ENCODE measurements at regions not wholly inside any gene's neighbourhood (a gene's known extent, or its start where the extent isn't known, plus 50 kb on each side); places are given as distances from the start of the nearest gene placed in this dataset.
"Not testable (repeated sequence)": the region's sequence is repeated elsewhere in the genome, so short reads cannot be mapped to it uniquely, and the experiment has no call there.

GRCh38 chr18:35905436-35905835, 67.0 kb upstream of the RMP24 start:
- Histone ChIP-seq H3K36me3 (ENCODE audit: control insufficient read depth in 2 of 2, insufficient read depth in 1 of 2, low read length in 2 of 2) (no peaks in the 10 kb centered on the region), H3K4me1 (ENCODE audit: control insufficient read depth, insufficient read depth, low read length) (no peaks in the 10 kb centered on the region), H3K4me3 (ENCODE audit: low read depth, low read length) (no peak overlapping the region), H3K27ac (ENCODE audit: extremely low read depth, low read depth, low read length) (no peak overlapping the region), H3K9me3 (ENCODE audit: control insufficient read depth, insufficient read depth, low read depth, low read length) (no peaks in the 10 kb centered on the region)
- no peak for TF ChIP-seq PATZ1 (tag by site-specific recombination; IDR thresholded peaks at IDR 0.05)
- no peak for TF ChIP-seq SETDB1 (IDR thresholded peaks at IDR 0.05; ENCODE audit: insufficient read length, low read length)
- TF ChIP-seq ZNF610 (tag by site-specific recombination; IDR thresholded peaks at IDR 0.05; ENCODE audit: borderline replicate concordance) = no peak
- TF ChIP-seq REPIN1 (tag by site-specific recombination; IDR thresholded peaks at IDR 0.05; ENCODE audit: low read depth) = no peak
- no peak for TF ChIP-seq ZNF548 (tag by site-specific recombination; IDR thresholded peaks at IDR 0.05)
- no peak for TF ChIP-seq ZNF114 (tag by site-specific recombination; IDR thresholded peaks at IDR 0.05)
- no peak for TF ChIP-seq HOXC10 (CRISPR knock-in tag; IDR thresholded peaks at IDR 0.05)
- TF ChIP-seq MZF1 (tag by site-specific recombination; IDR thresholded peaks at IDR 0.05; ENCODE audit: borderline replicate concordance) = no peak
- no peak for TF ChIP-seq SP3 (tag by site-specific recombination; IDR thresholded peaks at IDR 0.05)
- TF ChIP-seq TCF7L2 (IDR thresholded peaks at IDR 0.05; ENCODE audit: borderline replicate concordance, low read depth, low read length) = no peak
- TF ChIP-seq ZNF266 (tag by site-specific recombination; IDR thresholded peaks at IDR 0.05; ENCODE audit: low read depth) = no peak
- TF ChIP-seq HIC1 (tag by site-specific recombination; IDR thresholded peaks at IDR 0.05) = no peak
- TF ChIP-seq ZNF391 (tag by site-specific recombination; IDR thresholded peaks at IDR 0.05; ENCODE audit: borderline replicate concordance, low read depth) = no peak
- no peak for TF ChIP-seq BCL11A (tag by site-specific recombination; IDR thresholded peaks at IDR 0.05; ENCODE audit: low read depth)
- no peak for TF ChIP-seq ZXDB (tag by site-specific recombination; IDR thresholded peaks at IDR 0.05)
- CTCF ChIA-PET = interaction anchor here (1.4 kb wide), 1 partner anchor 12 kb away, joined by 5 read pairs; no protein-coding TSS in a partner anchor
- POLR2A ChIA-PET = no interaction called here

- CTCF ChIA-PET = interaction anchor here (1.4 kb wide), 1 partner anchor 11 kb away, joined by 5 read pairs; no protein-coding TSS in a partner anchor
- POLR2A ChIA-PET; H3K4me1 ChIP-seq (ENCODE audit: control insufficient read depth, insufficient read depth, low read length); H3K4me3 ChIP-seq (ENCODE audit: low read depth, low read length); H3K36me3 ChIP-seq (ENCODE audit: control insufficient read depth in 2 of 2, insufficient read depth in 1 of 2, low read length in 2 of 2); H3K27ac ChIP-seq (ENCODE audit: extremely low read depth, low read depth, low read length); H3K9me3 ChIP-seq (ENCODE audit: control insufficient read depth, insufficient read depth, low read depth, low read length): not testable (repeated sequence)
- TF ChIP-seq ZNF146 (tag by site-specific recombination; IDR thresholded peaks at IDR 0.05) (peak; percentile 71), ZNF280D (tag by site-specific recombination; IDR thresholded peaks at IDR 0.05) (peak; percentile 58; the same call in 1 of the 2 replicates)
These were observed 66.2 kb upstream of the RMP24 start for GRCh38 chr18:35906291-35906690.
